ENCODE measurements at regions not wholly inside any gene's neighbourhood (a gene's known extent, or its start where the extent isn't known, plus 50 kb on each side); places are given as distances from the start of the nearest gene placed in this dataset.

DNA sequence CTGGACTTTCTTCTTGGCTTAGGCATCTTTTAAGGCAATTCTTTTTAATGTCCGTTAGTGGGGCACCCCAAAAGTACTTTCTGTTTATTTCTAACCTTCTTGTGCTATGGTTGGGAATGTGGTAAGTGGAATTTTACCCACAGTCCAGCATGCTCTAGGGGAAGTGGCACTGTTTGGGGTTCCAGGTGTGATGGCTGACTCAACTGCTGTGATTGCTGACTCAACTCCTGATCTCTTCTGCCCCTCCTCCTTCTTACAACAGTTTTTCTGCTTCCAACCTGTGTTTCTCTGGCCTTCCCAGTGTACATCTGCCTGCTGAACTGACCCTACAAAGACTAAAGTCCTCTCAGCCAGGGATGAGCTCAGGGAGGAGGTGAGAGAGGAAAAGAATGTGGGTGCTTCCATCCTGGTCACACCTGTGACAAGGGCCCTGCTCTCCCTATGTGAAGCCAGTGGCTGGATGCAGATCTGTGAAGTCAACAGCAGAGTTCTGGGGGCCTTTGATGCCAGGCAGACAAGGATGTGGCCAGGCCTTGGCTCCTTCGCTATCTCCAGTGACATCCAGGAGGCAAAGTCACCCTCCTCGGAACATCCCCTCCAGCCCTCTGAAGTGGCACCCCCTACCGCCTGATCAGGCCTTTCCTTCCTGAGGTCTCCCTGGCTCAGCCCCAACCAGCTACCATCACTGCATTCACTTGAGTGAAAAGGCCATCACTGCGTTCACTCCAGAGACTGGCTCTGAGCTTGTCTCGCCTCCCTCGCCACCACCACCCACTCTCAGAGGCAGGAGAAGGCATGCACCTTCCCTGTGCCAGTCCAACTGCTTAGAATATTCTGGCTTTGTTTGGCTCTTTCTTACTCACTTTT lies 72.2 kb downstream of the C5orf15 start (continued):
- TF ChIP-seq NANOG (IDR thresholded peaks at IDR 0.05; ENCODE audit: insufficient read depth, low read depth, low read length, poor library complexity, severe bottlenecking) (no peak), BCL11A (IDR thresholded peaks at IDR 0.05; ENCODE audit: low read depth in 2 of 2, low read length in 2 of 2) (no peak), CBX5 (IDR thresholded peaks at IDR 0.05; ENCODE audit: low read depth, low read length) (no peak), HDAC2 (IDR thresholded peaks at IDR 0.05; ENCODE audit: borderline replicate concordance in 1 of 2, low read depth in 2 of 2, low read length in 2 of 2) (no peak), FOSL1 (IDR thresholded peaks at IDR 0.05; ENCODE audit: insufficient read depth, low read depth, low read length) (no peak), JUN (IDR thresholded peaks at IDR 0.05; ENCODE audit: low read depth, low read length) (no peak), NRF1 (IDR thresholded peaks at IDR 0.05; ENCODE audit: low read depth, low read length) (no peak), TCF12 (IDR thresholded peaks at IDR 0.05; ENCODE audit: low read depth, low read length) (no peak)
- TF ChIP-seq, protein P1, sequence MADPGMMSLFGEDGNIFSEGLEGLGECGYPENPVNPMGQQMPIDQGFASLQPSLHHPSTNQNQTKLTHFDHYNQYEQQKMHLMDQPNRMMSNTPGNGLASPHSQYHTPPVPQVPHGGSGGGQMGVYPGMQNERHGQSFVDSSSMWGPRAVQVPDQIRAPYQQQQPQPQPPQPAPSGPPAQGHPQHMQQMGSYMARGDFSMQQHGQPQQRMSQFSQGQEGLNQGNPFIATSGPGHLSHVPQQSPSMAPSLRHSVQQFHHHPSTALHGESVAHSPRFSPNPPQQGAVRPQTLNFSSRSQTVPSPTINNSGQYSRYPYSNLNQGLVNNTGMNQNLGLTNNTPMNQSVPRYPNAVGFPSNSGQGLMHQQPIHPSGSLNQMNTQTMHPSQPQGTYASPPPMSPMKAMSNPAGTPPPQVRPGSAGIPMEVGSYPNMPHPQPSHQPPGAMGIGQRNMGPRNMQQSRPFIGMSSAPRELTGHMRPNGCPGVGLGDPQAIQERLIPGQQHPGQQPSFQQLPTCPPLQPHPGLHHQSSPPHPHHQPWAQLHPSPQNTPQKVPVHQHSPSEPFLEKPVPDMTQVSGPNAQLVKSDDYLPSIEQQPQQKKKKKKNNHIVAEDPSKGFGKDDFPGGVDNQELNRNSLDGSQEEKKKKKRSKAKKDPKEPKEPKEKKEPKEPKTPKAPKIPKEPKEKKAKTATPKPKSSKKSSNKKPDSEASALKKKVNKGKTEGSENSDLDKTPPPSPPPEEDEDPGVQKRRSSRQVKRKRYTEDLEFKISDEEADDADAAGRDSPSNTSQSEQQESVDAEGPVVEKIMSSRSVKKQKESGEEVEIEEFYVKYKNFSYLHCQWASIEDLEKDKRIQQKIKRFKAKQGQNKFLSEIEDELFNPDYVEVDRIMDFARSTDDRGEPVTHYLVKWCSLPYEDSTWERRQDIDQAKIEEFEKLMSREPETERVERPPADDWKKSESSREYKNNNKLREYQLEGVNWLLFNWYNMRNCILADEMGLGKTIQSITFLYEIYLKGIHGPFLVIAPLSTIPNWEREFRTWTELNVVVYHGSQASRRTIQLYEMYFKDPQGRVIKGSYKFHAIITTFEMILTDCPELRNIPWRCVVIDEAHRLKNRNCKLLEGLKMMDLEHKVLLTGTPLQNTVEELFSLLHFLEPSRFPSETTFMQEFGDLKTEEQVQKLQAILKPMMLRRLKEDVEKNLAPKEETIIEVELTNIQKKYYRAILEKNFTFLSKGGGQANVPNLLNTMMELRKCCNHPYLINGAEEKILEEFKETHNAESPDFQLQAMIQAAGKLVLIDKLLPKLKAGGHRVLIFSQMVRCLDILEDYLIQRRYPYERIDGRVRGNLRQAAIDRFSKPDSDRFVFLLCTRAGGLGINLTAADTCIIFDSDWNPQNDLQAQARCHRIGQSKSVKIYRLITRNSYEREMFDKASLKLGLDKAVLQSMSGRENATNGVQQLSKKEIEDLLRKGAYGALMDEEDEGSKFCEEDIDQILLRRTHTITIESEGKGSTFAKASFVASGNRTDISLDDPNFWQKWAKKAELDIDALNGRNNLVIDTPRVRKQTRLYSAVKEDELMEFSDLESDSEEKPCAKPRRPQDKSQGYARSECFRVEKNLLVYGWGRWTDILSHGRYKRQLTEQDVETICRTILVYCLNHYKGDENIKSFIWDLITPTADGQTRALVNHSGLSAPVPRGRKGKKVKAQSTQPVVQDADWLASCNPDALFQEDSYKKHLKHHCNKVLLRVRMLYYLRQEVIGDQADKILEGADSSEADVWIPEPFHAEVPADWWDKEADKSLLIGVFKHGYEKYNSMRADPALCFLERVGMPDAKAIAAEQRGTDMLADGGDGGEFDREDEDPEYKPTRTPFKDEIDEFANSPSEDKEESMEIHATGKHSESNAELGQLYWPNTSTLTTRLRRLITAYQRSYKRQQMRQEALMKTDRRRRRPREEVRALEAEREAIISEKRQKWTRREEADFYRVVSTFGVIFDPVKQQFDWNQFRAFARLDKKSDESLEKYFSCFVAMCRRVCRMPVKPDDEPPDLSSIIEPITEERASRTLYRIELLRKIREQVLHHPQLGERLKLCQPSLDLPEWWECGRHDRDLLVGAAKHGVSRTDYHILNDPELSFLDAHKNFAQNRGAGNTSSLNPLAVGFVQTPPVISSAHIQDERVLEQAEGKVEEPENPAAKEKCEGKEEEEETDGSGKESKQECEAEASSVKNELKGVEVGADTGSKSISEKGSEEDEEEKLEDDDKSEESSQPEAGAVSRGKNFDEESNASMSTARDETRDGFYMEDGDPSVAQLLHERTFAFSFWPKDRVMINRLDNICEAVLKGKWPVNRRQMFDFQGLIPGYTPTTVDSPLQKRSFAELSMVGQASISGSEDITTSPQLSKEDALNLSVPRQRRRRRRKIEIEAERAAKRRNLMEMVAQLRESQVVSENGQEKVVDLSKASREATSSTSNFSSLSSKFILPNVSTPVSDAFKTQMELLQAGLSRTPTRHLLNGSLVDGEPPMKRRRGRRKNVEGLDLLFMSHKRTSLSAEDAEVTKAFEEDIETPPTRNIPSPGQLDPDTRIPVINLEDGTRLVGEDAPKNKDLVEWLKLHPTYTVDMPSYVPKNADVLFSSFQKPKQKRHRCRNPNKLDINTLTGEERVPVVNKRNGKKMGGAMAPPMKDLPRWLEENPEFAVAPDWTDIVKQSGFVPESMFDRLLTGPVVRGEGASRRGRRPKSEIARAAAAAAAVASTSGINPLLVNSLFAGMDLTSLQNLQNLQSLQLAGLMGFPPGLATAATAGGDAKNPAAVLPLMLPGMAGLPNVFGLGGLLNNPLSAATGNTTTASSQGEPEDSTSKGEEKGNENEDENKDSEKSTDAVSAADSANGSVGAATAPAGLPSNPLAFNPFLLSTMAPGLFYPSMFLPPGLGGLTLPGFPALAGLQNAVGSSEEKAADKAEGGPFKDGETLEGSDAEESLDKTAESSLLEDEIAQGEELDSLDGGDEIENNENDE (IDR thresholded peaks at IDR 0.05; ENCODE audit: insufficient replicate concordance, low read length) = no peak
